ENCODE measurements at regions not wholly inside any gene's neighbourhood (a gene's known extent, or its start where the extent isn't known, plus 50 kb on each side); places are given as distances from the start of the nearest gene placed in this dataset.

DNA sequence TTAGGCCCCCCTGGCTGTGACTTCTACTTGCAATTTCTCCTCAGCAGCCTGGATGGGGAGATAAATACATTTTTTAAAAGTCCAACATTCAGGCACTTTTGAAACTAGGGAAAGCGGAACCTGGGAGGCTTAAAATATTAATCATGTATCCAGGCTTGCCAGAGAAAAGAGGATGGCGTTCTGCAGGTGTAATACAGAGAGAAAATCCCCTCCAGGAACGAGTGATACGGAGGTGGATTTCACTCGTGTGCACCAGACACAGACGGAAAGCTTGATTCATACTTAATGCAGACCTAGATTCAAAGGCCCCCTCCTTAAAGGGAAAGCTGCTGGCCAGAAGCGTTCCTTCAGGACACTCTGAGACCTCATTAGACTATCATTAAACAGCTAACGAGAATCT lies 354.0 kb upstream of the BOD1L1 start:
- Histone ChIP-seq H3K9ac (ENCODE audit: low read length) (no peak overlapping the region), H3K27me3 (ENCODE audit: insufficient read depth, low read length) (no peaks in the 10 kb centered on the region), H3K23ac (ENCODE audit: low read length) (no peak overlapping the region), H3K79me1 (ENCODE audit: low read length) (no peaks in the 10 kb centered on the region), H3K79me2 (ENCODE audit: control insufficient read depth, insufficient read depth, low read length, poor library complexity) (no peaks in the 10 kb centered on the region), H3K36me3 (ENCODE audit: control insufficient read depth in 1 of 2, insufficient read depth in 2 of 2, low read length in 2 of 2) (no peaks in the 10 kb centered on the region), H3K9me3 (ENCODE audit: insufficient read depth, low read depth, low read length) (no peaks in the 10 kb centered on the region), H4K91ac (ENCODE audit: low read depth, low read length) (no peak overlapping the region), H3K4me2 (ENCODE audit: low read length) (no peak overlapping the region), H2BK120ac (ENCODE audit: insufficient read depth, low read length, poor library complexity) (no peak overlapping the region), H3K4me3 (ENCODE audit: low read depth, low read length) (no peak overlapping the region), H3K4ac (ENCODE audit: low read depth, low read length) (no peak overlapping the region), H4K12ac (ENCODE audit: low read depth, low read length) (no peak overlapping the region), H4K8ac (ENCODE audit: low read depth, low read length) (no peak overlapping the region), H3K18ac (ENCODE audit: low read length) (no peak overlapping the region), H2BK12ac (ENCODE audit: low read length) (no peak overlapping the region), H3K27ac (ENCODE audit: low read depth, low read length) (no peak overlapping the region), H3K4me1 (ENCODE audit: control insufficient read depth in 1 of 2, insufficient read depth in 2 of 2, low read length in 2 of 2) (no peaks in the 10 kb centered on the region), H2BK5ac (ENCODE audit: low read depth, low read length, poor library complexity) (no peak overlapping the region), H2AFZ (ENCODE audit: insufficient read depth, low read length, poor library complexity) (no peak overlapping the region), H2AK5ac (ENCODE audit: low read length) (no peak overlapping the region), H3K14ac (ENCODE audit: low read length) (no peak overlapping the region)
- WGBS (ENCODE audit: extremely low coverage, insufficient coverage, insufficient read length): no CpG with 5 or more reads among the region's 8 CpGs
- no peak for DNase-seq

DNA sequence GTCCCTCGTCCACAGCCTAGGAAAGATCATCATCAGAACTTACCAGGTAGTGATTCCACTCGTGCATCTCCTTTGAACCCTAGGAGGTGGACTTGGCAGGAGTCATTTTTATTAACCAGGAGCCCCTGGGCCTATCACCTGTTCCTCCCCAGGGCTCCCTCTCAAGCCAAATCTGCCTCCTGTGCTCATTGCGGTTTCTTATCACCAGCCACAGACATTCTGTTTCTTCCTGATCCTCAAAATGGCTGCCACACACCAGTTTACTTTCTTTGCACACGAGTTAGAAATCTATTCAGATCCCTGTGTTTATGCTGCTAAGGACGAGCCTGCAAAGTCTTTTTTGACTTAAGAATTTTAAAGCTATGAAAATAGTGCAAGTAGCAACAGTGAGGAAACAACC lies 354.5 kb upstream of the BOD1L1 start:
- Histone ChIP-seq H3K79me1 (ENCODE audit: low read length) (no peaks in the 10 kb centered on the region), H3K4me1 (ENCODE audit: control insufficient read depth in 1 of 2, insufficient read depth in 2 of 2, low read length in 2 of 2) (no peaks in the 10 kb centered on the region), H3K18ac (ENCODE audit: low read length) (no peak overlapping the region), H3K14ac (ENCODE audit: low read length) (no peak overlapping the region), H2BK12ac (ENCODE audit: low read length) (no peak overlapping the region), H3K4ac (ENCODE audit: low read depth, low read length) (no peak overlapping the region), H3K4me3 (ENCODE audit: low read depth, low read length) (no peak overlapping the region), H3K36me3 (ENCODE audit: control insufficient read depth in 1 of 2, insufficient read depth in 2 of 2, low read length in 2 of 2) (no peaks in the 10 kb centered on the region), H2AK5ac (ENCODE audit: low read length) (no peak overlapping the region), H2AFZ (ENCODE audit: insufficient read depth, low read length, poor library complexity) (no peak overlapping the region), H4K8ac (ENCODE audit: low read depth, low read length) (no peak overlapping the region), H3K9me3 (ENCODE audit: insufficient read depth, low read depth, low read length) (no peaks in the 10 kb centered on the region), H4K12ac (ENCODE audit: low read depth, low read length) (no peak overlapping the region), H3K79me2 (ENCODE audit: control insufficient read depth, insufficient read depth, low read length, poor library complexity) (no peaks in the 10 kb centered on the region), H3K9ac (ENCODE audit: low read length) (no peak overlapping the region), H4K91ac (ENCODE audit: low read depth, low read length) (no peak overlapping the region), H3K23ac (ENCODE audit: low read length) (no peak overlapping the region), H2BK5ac (ENCODE audit: low read depth, low read length, poor library complexity) (no peak overlapping the region), H3K27ac (ENCODE audit: low read depth, low read length) (no peak overlapping the region), H3K4me2 (ENCODE audit: low read length) (no peak overlapping the region), H2BK120ac (ENCODE audit: insufficient read depth, low read length, poor library complexity) (no peak overlapping the region), H3K27me3 (ENCODE audit: insufficient read depth, low read length) (no peaks in the 10 kb centered on the region)
- no CpG with 5 or more reads among the region's 5 CpGs for WGBS (ENCODE audit: extremely low coverage, insufficient coverage, insufficient read length)
- no peak for DNase-seq

DNA sequence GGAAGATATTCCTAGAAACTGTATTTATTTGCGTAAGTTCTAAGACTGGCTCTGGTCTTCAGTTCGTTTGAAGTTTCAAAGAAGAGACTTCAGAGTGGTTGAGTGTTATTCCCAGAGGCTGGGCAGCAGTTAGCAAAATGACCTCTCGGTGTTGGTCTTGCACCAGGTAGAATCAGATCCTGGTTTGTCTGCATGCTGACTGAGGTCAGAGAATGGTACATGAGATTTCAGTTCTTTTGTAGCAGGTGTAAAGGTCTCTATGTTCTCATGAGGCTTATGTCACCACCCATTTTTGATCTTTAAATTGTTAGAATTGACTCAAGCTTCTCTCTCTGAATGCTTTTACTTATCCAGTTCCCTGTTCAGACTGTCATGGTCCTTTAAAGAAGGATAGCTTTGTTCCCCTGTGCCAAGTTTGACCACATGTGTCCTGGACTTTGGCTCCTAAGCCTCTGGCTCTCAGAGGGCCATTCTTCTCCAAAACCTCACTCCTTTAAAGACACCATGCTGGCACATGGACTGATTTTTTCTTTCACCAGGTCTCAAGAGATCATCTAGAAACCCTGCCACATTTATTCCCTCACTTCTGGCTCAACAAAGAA lies 355.8 kb upstream of the BOD1L1 start:
- no peak overlapping the region for H2AK5ac ChIP-seq (ENCODE audit: low read length)
- no peaks in the 10 kb centered on the region for H3K4me1 ChIP-seq (ENCODE audit: control insufficient read depth in 1 of 2, insufficient read depth in 2 of 2, low read length in 2 of 2)
- no peak for DNase-seq
- H4K12ac ChIP-seq (ENCODE audit: low read depth, low read length): no peak overlapping the region
- no peak overlapping the region for H2BK120ac ChIP-seq (ENCODE audit: insufficient read depth, low read length, poor library complexity)
- no peak overlapping the region for H3K4me2 ChIP-seq (ENCODE audit: low read length)
- H4K8ac ChIP-seq (ENCODE audit: low read depth, low read length): no peak overlapping the region
- no peaks in the 10 kb centered on the region for H3K79me1 ChIP-seq (ENCODE audit: low read length)
- H3K23ac ChIP-seq (ENCODE audit: low read length): no peak overlapping the region
- no peaks in the 10 kb centered on the region for H3K36me3 ChIP-seq (ENCODE audit: control insufficient read depth in 1 of 2, insufficient read depth in 2 of 2, low read length in 2 of 2)
- H3K27me3 ChIP-seq (ENCODE audit: insufficient read depth, low read length): no peaks in the 10 kb centered on the region
- H3K14ac ChIP-seq (ENCODE audit: low read length): no peak overlapping the region
- H3K18ac ChIP-seq (ENCODE audit: low read length): no peak overlapping the region
- H3K9ac ChIP-seq (ENCODE audit: low read length): no peak overlapping the region
- no peaks in the 10 kb centered on the region for H3K9me3 ChIP-seq (ENCODE audit: insufficient read depth, low read depth, low read length)
- no peak overlapping the region for H3K4me3 ChIP-seq (ENCODE audit: low read depth, low read length)
- H3K4ac ChIP-seq (ENCODE audit: low read depth, low read length): no peak overlapping the region
- no peaks in the 10 kb centered on the region for H3K79me2 ChIP-seq (ENCODE audit: control insufficient read depth, insufficient read depth, low read length, poor library complexity)
- no peak overlapping the region for H3K27ac ChIP-seq (ENCODE audit: low read depth, low read length)
- no peak overlapping the region for H4K91ac ChIP-seq (ENCODE audit: low read depth, low read length)
- WGBS (ENCODE audit: extremely low coverage, insufficient coverage, insufficient read length): no CpG with 5 or more reads among the region's 3 CpGs
- no peak overlapping the region for H2BK12ac ChIP-seq (ENCODE audit: low read length)
- no peak overlapping the region for H2AFZ ChIP-seq (ENCODE audit: insufficient read depth, low read length, poor library complexity)
- no peak overlapping the region for H2BK5ac ChIP-seq (ENCODE audit: low read depth, low read length, poor library complexity)

DNA sequence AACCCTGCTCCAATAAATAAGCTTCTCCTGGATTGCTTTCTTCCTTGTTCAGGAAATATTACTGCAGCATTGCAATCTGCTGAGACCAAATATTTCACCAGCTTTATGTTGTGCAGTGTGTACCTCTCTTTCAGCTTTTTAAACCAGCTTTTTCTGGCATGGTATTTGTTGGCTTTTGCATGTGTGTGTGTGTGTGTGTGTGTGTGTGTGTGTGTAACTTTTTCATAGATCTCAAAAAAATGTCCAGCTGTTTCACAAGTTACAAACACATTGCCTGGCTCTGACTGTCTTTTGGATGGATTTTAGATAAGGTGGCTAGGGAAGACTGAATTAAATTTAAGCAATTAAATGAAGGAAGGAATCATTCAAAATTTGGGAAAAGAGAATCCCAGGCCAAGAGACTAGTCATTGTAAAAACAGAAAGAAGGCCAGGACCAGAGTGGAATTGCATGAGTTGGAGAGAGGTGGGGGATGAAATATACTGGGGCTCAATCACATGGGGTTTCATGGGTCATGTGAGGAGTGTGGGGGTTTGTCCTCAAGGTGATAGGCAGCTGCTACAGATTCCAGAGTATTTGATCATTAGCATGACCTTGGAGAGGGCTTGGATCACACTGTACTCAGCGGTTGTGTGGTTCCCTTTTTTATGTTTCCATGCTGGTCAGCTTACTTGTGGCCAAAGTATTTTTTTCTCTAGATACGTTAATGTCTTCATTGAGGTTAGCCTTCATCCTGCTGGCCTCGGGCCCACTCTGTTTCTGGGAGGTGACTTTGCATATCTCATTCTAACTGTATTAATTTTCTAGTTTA lies 357.7 kb upstream of the BOD1L1 start:
- Histone ChIP-seq H2BK120ac (ENCODE audit: insufficient read depth, low read length, poor library complexity) (no peak overlapping the region), H4K12ac (ENCODE audit: low read depth, low read length) (no peak overlapping the region), H3K27me3 (ENCODE audit: insufficient read depth, low read length) (no peaks in the 10 kb centered on the region), H2BK5ac (ENCODE audit: low read depth, low read length, poor library complexity) (no peak overlapping the region), H3K79me1 (ENCODE audit: low read length) (no peaks in the 10 kb centered on the region), H3K23ac (ENCODE audit: low read length) (no peak overlapping the region), H4K8ac (ENCODE audit: low read depth, low read length) (no peak overlapping the region), H3K9me3 (ENCODE audit: insufficient read depth, low read depth, low read length) (no peaks in the 10 kb centered on the region), H3K4me3 (ENCODE audit: low read depth, low read length) (no peak overlapping the region), H3K4me2 (ENCODE audit: low read length) (no peak overlapping the region), H2AFZ (ENCODE audit: insufficient read depth, low read length, poor library complexity) (no peak overlapping the region), H3K4ac (ENCODE audit: low read depth, low read length) (no peak overlapping the region), H2BK12ac (ENCODE audit: low read length) (no peak overlapping the region), H4K91ac (ENCODE audit: low read depth, low read length) (no peak overlapping the region), H3K14ac (ENCODE audit: low read length) (no peak overlapping the region), H3K9ac (ENCODE audit: low read length) (no peak overlapping the region), H2AK5ac (ENCODE audit: low read length) (no peak overlapping the region), H3K36me3 (ENCODE audit: control insufficient read depth in 1 of 2, insufficient read depth in 2 of 2, low read length in 2 of 2) (no peaks in the 10 kb centered on the region), H3K18ac (ENCODE audit: low read length) (no peak overlapping the region), H3K4me1 (ENCODE audit: control insufficient read depth in 1 of 2, insufficient read depth in 2 of 2, low read length in 2 of 2) (no peaks in the 10 kb centered on the region), H3K79me2 (ENCODE audit: control insufficient read depth, insufficient read depth, low read length, poor library complexity) (no peaks in the 10 kb centered on the region), H3K27ac (ENCODE audit: low read depth, low read length) (no peak overlapping the region)
- WGBS (ENCODE audit: extremely low coverage, insufficient coverage, insufficient read length): no CpG with 5 or more reads among the region's 3 CpGs
- DNase-seq: no peak

Data from trophoblast cell (in vitro differentiated cells and primary cell).